HG02588 (cell line): ENCODE measurements at regions not wholly inside any gene's neighbourhood (a gene's known extent, or its start where the extent isn't known, plus 50 kb on each side); places are given as distances from the start of the nearest gene placed in this dataset.
A peak's percentile ranks its signal among the peaks of the same experiment; 100 is the strongest.

Experiments
- ATAC-seq: cut with Tn5 transposase; IDR thresholded peaks from one replicate; pipeline ENCODE4 v1.9.1; 2021; ENCODE audit warnings: mild to moderate bottlenecking, moderate library complexity; ENCODE audit not compliant: unreplicated experiment

- ATAC-seq: no peak
Measured at GRCh38 chr6:14622085-14622484, 504.5 kb downstream of the CD83 start.

GRCh38 chr6:14622909-14623505 lies 505.4 kb downstream of the CD83 start:
- no peak for ATAC-seq

- ATAC-seq: no peak
Measured at GRCh38 chr6:14625173-14625895, 507.8 kb downstream of the CD83 start.

- ATAC-seq: no peak
Measured at GRCh38 chr6:14626556-14626955, 509.0 kb downstream of the CD83 start.

- ATAC-seq: no peak
Measured at GRCh38 chr6:14630016-14630415, 512.4 kb downstream of the CD83 start.

GRCh38 chr6:14633479-14633878 lies 515.9 kb downstream of the CD83 start:
- ATAC-seq: no peak

DNA sequence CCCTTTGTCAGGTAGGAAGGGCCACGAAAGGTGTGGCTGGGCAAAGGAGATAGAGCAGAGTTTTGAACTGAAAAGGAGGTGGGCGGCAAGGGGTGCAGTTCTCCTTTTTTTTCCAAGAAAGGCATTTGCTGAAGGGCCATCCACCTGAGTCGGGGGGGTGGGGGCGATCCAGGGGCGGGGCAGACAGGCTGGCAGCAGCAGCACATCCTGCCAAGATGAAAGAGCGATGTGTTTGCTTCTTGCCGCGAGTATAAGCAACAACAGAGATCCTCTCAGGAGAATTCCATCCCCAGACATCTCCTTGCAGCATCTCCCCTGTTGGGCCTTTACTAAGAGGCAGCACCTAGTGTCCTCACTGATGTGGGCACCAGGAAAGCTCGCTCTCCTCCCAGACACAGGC lies 516.5 kb downstream of the CD83 start:
- no peak for ATAC-seq

- no peak for ATAC-seq
Measured at GRCh38 chr6:14635195-14635594, 517.6 kb downstream of the CD83 start.

DNA sequence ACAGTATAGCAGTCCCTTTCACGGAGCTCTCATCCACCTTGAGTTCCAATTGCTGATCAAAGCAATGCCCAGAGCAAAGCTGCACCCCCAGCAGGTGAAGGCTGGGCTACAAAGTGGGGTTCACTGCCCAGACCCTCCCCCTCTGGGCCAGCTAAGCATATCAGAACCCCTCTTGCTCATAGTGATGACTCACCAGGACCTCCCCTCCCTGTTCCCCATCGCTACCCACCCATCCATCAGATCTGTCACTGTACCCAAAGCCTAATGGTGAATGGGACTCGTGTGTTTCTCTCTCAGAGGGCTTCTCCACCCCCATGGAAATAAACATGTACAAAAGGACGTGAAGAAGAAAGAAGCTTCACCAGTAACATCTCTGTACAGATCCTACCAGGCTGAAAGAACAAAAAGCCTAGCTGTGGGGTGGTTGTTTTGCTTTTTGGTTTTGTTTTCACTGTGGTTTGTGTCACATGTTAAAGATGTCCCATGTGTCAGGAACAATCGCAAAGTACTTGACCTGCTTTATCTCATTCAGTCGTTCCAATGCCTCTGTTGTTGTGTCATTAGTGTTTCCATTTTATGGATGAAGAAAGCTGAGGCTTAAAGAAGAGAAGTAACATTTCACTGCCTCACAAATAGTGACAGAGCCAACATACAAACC lies 518.5 kb downstream of the CD83 start:
- peak; percentile 52 for ATAC-seq

DNA sequence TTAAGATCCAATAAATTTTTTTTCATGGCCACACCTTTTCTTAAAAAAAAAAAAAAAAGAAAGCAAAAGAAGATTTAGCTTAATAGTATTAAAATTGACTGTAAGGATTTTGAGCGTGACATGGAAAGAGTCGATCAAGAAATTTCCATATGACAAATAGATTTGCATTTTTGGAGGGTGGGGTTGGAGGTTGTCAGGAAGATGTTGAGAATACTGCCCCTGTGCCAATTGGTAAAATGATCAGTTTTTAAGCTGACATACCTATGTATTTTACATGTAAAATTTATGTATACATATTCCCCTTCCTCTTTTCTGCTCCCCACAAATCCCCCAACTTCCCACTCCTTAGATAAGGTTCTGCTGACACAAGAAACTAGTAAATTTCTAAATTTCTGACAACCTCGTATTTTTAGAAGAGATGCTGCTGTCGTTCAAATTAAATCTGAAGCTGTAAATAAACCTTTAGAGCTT lies 520.9 kb downstream of the CD83 start:
- ATAC-seq: no peak

GRCh38 chr6:14638906-14639761 lies 521.6 kb downstream of the CD83 start:
- no peak for ATAC-seq

GRCh38 chr6:14639983-14640599 lies 522.5 kb downstream of the CD83 start:
- ATAC-seq: no peak

DNA sequence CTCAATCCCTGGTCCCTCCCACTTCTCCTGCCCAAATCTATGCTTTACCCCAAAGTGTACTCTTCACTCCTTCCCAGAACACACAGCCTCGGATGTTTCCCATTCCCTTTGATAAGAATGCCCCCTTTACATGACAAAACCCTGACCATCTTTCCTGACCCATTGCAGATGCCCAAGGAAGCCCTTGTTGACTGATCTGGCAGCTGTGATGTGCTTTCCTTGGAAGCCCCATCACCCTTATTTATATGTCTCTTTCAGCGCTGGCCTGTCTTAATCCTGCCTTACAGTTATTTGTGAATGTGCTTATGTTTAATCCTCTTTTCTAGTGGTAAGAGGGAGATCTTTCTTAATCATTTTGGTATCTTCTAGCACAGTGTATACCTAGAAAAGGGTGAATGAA lies 523.1 kb downstream of the CD83 start:
- ATAC-seq: no peak

DNA sequence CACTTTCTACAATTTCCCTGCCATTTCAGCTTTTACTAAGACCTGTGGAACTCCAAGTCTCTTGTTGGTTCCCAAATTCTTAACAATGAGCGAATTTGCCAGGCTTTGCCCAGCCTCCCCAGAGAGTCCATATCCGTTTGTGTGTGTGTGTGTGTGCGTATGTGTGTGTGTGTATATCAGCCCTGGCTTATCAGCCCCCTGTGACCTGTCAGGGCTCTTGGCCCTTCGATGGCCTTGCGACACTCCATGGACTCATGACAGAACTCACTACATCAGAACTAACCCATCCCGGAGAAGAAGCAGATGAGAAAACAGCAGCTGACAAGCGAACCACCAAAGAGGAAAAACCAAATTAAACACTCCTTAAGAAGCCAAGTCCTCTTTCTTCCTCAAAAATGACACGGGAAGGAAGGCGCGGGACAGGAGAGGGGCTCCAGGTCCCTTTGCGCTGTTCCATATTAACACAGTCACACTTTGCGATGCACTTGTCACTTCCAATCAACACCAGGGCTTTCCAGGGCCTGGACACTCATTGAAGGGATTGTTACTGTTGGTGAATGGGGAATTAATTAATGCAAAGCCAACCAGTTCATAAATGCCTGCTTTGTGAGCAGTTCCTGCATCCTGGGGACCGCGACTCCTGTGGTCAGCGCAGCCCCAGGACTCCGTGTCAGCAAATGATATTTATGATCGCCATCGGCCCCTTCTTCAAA lies 524.0 kb downstream of the CD83 start:
- no peak for ATAC-seq

DNA sequence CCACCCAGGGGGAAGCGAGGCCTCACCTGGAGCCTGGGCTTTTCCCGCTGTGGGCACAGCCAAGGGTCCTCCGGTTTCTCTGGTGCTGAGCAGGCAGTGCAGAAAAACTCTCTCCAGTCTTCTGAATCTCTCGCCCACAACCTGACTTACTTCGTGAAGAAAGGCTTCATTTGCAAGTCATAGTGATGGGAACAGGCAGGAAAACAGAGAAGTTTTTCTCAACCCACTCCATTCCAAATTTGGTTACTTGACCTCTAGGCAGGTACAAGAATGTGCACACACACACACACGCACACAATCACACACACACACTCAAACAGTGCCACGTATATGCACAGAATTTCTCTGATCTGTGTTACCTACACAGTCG lies 524.5 kb downstream of the CD83 start:
- no peak for ATAC-seq

GRCh38 chr6:14642842-14643241 lies 525.3 kb downstream of the CD83 start:
- ATAC-seq: no peak

- no peak for ATAC-seq
Measured at GRCh38 chr6:14644381-14644780, 526.8 kb downstream of the CD83 start.

GRCh38 chr6:14645221-14645620 lies 527.6 kb downstream of the CD83 start:
- no peak for ATAC-seq

DNA sequence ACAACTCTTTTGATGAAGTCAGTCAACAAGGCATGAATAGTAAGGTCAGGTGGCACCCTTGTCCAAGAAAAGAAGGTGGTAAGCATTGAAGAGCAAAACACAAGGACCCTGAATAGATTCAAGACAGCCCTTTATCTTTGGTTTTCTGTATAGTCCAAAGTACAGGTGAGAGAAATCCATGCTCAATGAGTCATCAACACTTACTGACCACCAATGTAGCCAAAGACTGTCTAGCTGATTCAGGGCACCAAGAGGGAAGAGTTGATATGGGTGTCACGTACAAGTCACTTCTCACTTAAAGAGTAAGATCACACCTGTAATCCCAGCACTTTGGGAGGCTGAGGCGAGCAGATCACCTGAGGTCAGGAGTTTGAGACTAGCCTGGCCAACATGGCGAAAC lies 528.3 kb downstream of the CD83 start:
- no peak for ATAC-seq

GRCh38 chr6:14646371-14646770 lies 528.8 kb downstream of the CD83 start:
- no peak for ATAC-seq
